Left ventricle myocardium inferior (tissue), 1 donor: ENCODE measurements at regions not wholly inside any gene's neighbourhood (a gene's known extent, or its start where the extent isn't known, plus 50 kb on each side); places are given as distances from the start of the nearest gene placed in this dataset.

Source experiments
- DNase-seq: peaks from one replicate; pipeline ENCODE4 v3.0.0-alpha.2; 2020
- H3K27ac ChIP-seq: fragments of 200-600 bp; replicated peaks from 2 replicates; pipeline ENCODE4 v1.8.0; 2021
- H3K27me3 ChIP-seq: fragments of 200-600 bp; 2 replicates; pipeline ENCODE4 v1.8.0; 2021; ENCODE audit warnings: low read depth
- H3K36me3 ChIP-seq: fragments of 200-600 bp; 2 replicates; pipeline ENCODE4 v1.8.0; 2021
- H3K4me1 ChIP-seq: fragments of 200-600 bp; 2 replicates; pipeline ENCODE4 v1.8.0; 2021
- H3K4me3 ChIP-seq: fragments of 200-600 bp; 2 replicates; pipeline ENCODE4 v1.8.0; 2021; ENCODE audit warnings: mild to moderate bottlenecking, moderate library complexity
- H3K9me3 ChIP-seq: fragments of 200-600 bp; replicated peaks from 2 replicates; pipeline ENCODE4 v1.8.0; 2021
- CTCF ChIP-seq: fragments of 200-600 bp; IDR thresholded peaks from 2 replicates; pipeline ENCODE4 v1.8.0; 2021; ENCODE audit warnings: antibody characterized with exemption, mild to moderate bottlenecking, borderline replicate concordance
- intact Hi-C: fragments of 100-400 bp; cut with micrococcal nuclease; formaldehyde crosslinking; loops from one replicate; pipeline ENCODE4 v1.11.0; 2022
- donor health status: DM: no; HTN: yes; CAD: no; lungs with severe emphysema.

DNA sequence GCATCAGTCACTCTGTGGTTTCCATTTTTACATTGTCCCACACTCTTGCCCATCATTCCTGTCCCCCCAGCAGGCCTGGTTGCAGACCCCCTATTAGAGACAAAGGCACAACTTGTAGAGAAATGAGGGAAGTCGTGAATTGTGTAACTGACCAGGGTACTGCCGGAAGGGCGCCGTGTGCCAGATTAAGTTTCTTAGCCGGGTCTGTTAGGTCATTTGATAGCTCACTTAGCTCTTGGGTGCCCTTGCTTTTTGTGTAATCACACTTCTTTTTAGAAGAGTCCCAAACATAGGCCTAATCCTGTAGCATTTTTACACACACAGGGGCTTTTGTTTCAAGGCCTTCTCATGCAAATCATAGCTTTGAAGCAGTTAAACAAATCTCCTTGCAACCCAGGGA is 87.2 kb downstream of the CTAGE1 start:
- intact Hi-C loops: no loop called here
- no peak for TF ChIP-seq CTCF
- no peaks in the 10 kb centered on the region for H3K36me3 ChIP-seq

GRCh38 chr18:22325396-22325795 is 92.3 kb downstream of the CTAGE1 start:
- intact Hi-C loops: no loop called here
- Histone ChIP-seq H3K4me1 (peaks cover 28% of the 10 kb centered on the region), H3K27me3 (no peaks in the 10 kb centered on the region), H3K36me3 (no peaks in the 10 kb centered on the region), H3K4me3 (no peak overlapping the region), H3K27ac (peak overlapping the region; percentile 84), H3K9me3 (no peaks in the 10 kb centered on the region)
- DNase-seq: no peak
- TF ChIP-seq CTCF: no peak

More for the DNA sequence above, 87.2 kb downstream of the CTAGE1 start:
- Histone ChIP-seq H3K27ac (no peak overlapping the region), H3K4me1 (peaks cover 8% of the 10 kb centered on the region), H3K9me3 (no peaks in the 10 kb centered on the region), H3K27me3 (no peaks in the 10 kb centered on the region), H3K4me3 (no peak overlapping the region)
- no peak for DNase-seq

GRCh38 chr18:22324191-22325131 is 93.3 kb downstream of the CTAGE1 start:
- H3K27me3 ChIP-seq: no peaks in the 10 kb centered on the region
- H3K4me3 ChIP-seq: peak overlapping the region; percentile 56
- peak overlapping the region; percentile 84 for H3K27ac ChIP-seq
- H3K9me3 ChIP-seq: no peaks in the 10 kb centered on the region
- intact Hi-C loops: no loop called here
- TF ChIP-seq CTCF: peak; percentile 52
- no peaks in the 10 kb centered on the region for H3K36me3 ChIP-seq
- peak; percentile 74 for DNase-seq
- H3K4me1 ChIP-seq: peaks cover 28% of the 10 kb centered on the region

- Histone ChIP-seq H3K9me3 (no peaks in the 10 kb centered on the region), H3K4me1 (peaks cover 36% of the 10 kb centered on the region), H3K27ac (peak overlapping the region; percentile 73), H3K4me3 (no peak overlapping the region), H3K27me3 (no peaks in the 10 kb centered on the region), H3K36me3 (no peaks in the 10 kb centered on the region)
- TF ChIP-seq CTCF: no peak
- intact Hi-C loops: no loop called here
- peak; percentile 35 for DNase-seq
Observed at GRCh38 chr18:22322243-22322691, 95.4 kb downstream of the CTAGE1 start.

- Histone ChIP-seq H3K9me3 (no peaks in the 10 kb centered on the region), H3K27ac (no peak overlapping the region), H3K4me3 (no peak overlapping the region), H3K4me1 (peaks cover 36% of the 10 kb centered on the region), H3K27me3 (no peaks in the 10 kb centered on the region), H3K36me3 (no peaks in the 10 kb centered on the region)
- TF ChIP-seq CTCF: no peak
- intact Hi-C loops: no loop called here
- no peak for DNase-seq
Observed at GRCh38 chr18:22320771-22321170, 96.9 kb downstream of the CTAGE1 start.
